ENCODE measurements at regions not wholly inside any gene's neighbourhood (a gene's known extent, or its start where the extent isn't known, plus 50 kb on each side); places are given as distances from the start of the nearest gene placed in this dataset.

- no peak overlapping the region for H4K8ac ChIP-seq (ENCODE audit: low read depth in 2 of 2, low read length in 2 of 2)
- no peak overlapping the region for H2AFZ ChIP-seq (replicated peaks; ENCODE audit: low read length, poor library complexity)
- DNase-seq = no peak
- H4K5ac ChIP-seq (ENCODE audit: low read depth, low read length) = no peak overlapping the region
- no peak overlapping the region for H3K27ac ChIP-seq (ENCODE audit: insufficient read depth, low read length)
- H3K18ac ChIP-seq (ENCODE audit: low read depth, low read length) = no peak overlapping the region
- no peak overlapping the region for H3K56ac ChIP-seq (ENCODE audit: extremely low read depth, insufficient read depth, low read length)
- no peaks in the 10 kb centered on the region for H3K4me1 ChIP-seq (ENCODE audit: control insufficient read depth, insufficient read depth, low read length)
- TF ChIP-seq, protein P1, sequence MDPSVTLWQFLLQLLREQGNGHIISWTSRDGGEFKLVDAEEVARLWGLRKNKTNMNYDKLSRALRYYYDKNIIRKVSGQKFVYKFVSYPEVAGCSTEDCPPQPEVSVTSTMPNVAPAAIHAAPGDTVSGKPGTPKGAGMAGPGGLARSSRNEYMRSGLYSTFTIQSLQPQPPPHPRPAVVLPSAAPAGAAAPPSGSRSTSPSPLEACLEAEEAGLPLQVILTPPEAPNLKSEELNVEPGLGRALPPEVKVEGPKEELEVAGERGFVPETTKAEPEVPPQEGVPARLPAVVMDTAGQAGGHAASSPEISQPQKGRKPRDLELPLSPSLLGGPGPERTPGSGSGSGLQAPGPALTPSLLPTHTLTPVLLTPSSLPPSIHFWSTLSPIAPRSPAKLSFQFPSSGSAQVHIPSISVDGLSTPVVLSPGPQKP (IDR thresholded peaks at IDR 0.05; ENCODE audit: borderline replicate concordance, low read depth, low read length) = no peak
- TF ChIP-seq NFE2L2 (IDR thresholded peaks at IDR 0.05; ENCODE audit: low read depth, low read length) = no peak
- TF ChIP-seq RCOR1 (IDR thresholded peaks at IDR 0.05; ENCODE audit: insufficient replicate concordance, low read length) = no peak
- TF ChIP-seq POLR2A (IDR thresholded peaks at IDR 0.05; ENCODE audit: low read depth, low read length) = no peak
- TF ChIP-seq SMC3 (IDR thresholded peaks at IDR 0.05; ENCODE audit: low read depth, low read length) = no peak
- TF ChIP-seq, protein P2, sequence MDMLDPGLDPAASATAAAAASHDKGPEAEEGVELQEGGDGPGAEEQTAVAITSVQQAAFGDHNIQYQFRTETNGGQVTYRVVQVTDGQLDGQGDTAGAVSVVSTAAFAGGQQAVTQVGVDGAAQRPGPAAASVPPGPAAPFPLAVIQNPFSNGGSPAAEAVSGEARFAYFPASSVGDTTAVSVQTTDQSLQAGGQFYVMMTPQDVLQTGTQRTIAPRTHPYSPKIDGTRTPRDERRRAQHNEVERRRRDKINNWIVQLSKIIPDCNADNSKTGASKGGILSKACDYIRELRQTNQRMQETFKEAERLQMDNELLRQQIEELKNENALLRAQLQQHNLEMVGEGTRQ (IDR thresholded peaks at IDR 0.05; ENCODE audit: low read depth, low read length) = no peak
- TF ChIP-seq RFX5 (IDR thresholded peaks at IDR 0.05; ENCODE audit: low read depth, low read length) = no peak
- no peak for TF ChIP-seq RAD21 (IDR thresholded peaks at IDR 0.05; ENCODE audit: low read length)
- TF ChIP-seq BHLHE40 (IDR thresholded peaks at IDR 0.05; ENCODE audit: low read depth, low read length) = no peak
- no peak for TF ChIP-seq CEBPB (IDR thresholded peaks at IDR 0.05; ENCODE audit: low read depth, low read length)
- TF ChIP-seq MXI1 (IDR thresholded peaks at IDR 0.05; ENCODE audit: borderline replicate concordance, low read depth, low read length) = no peak
- no peak for TF ChIP-seq MAZ (IDR thresholded peaks at IDR 0.05; ENCODE audit: borderline replicate concordance, low read depth, low read length)
- no peak for TF ChIP-seq CHD1 (IDR thresholded peaks at IDR 0.05; ENCODE audit: low read depth, low read length)
- TF ChIP-seq FOS (IDR thresholded peaks at IDR 0.05; ENCODE audit: low read depth, low read length) = no peak
- no peak for TF ChIP-seq CTCF (conservative IDR thresholded peaks at IDR 0.05; ENCODE audit: low read depth, low read length)
- no peak for TF ChIP-seq MAFK (IDR thresholded peaks at IDR 0.05; ENCODE audit: low read depth, low read length)
- no peak overlapping the region for H2AK9ac ChIP-seq (replicated peaks; ENCODE audit: low read depth, low read length, poor library complexity)
- no peak overlapping the region for H2BK20ac ChIP-seq (ENCODE audit: low read depth, low read length)
- POLR2A ChIA-PET (ENCODE audit: unreplicated experiment) = no interaction called here
- intact Hi-C loops (cut with micrococcal nuclease) = no loop called here
- H4K20me1 ChIP-seq (ENCODE audit: insufficient read depth, low read length) = no peaks in the 10 kb centered on the region
- H3K4me2 ChIP-seq (ENCODE audit: low read depth, low read length) = no peak overlapping the region
- dilution Hi-C loops (cut with HindIII; ENCODE audit: low sequenced_read_pairs, unreplicated experiment) = no loop called here
- no peak overlapping the region for H2AK5ac ChIP-seq (ENCODE audit: low read depth, low read length)
- no CpG with 5 or more reads among the region's 2 CpGs for WGBS, 2 experiments (ENCODE audit: extremely low coverage in 2 of 2, insufficient read length in 1 of 2)
- ATAC-seq (ENCODE audit: low read depth) = no peak
- H3K27me3 ChIP-seq (ENCODE audit: control insufficient read depth, insufficient read depth, low read length) = no peaks in the 10 kb centered on the region
- H3K23ac ChIP-seq (ENCODE audit: low read depth, low read length) = no peak overlapping the region
- H3K9me3 ChIP-seq (ENCODE audit: control insufficient read depth, insufficient read depth, low read length) = no peaks in the 10 kb centered on the region
- H2BK15ac ChIP-seq (ENCODE audit: low read depth, low read length) = no peak overlapping the region
- no peak overlapping the region for H3K4me3 ChIP-seq (ENCODE audit: insufficient read depth, low read depth, low read length)
- H3K79me1 ChIP-seq (ENCODE audit: low read depth in 1 of 2, low read length in 2 of 2) = no peaks in the 10 kb centered on the region
- no TSS peak for BruUV-seq (replicated peaks)
- H3K14ac ChIP-seq (replicated peaks; ENCODE audit: low read depth, low read length) = no peak overlapping the region
- in situ Hi-C loops (cut with MboI; ENCODE audit: low sequenced_read_pairs) = no loop called here
- CTCF ChIA-PET = no interaction called here
- H2BK120ac ChIP-seq (ENCODE audit: low read depth, low read length) = no peak overlapping the region
- H3K9me1 ChIP-seq (ENCODE audit: insufficient read depth, low read length) = no peaks in the 10 kb centered on the region
- no peak overlapping the region for H2BK5ac ChIP-seq (ENCODE audit: low read depth, low read length, poor library complexity, severe bottlenecking)
- no peak overlapping the region for H3K4ac ChIP-seq (ENCODE audit: low read depth, low read length)
- H4K91ac ChIP-seq (ENCODE audit: insufficient read depth, low read depth, low read length) = no peak overlapping the region
- no peaks in the 10 kb centered on the region for H3K36me3 ChIP-seq (ENCODE audit: control insufficient read depth, insufficient read depth, low read length)
- no peak overlapping the region for H3K9ac ChIP-seq (ENCODE audit: low read depth, low read length)
Observed at GRCh38 chr14:42159138-42159537, 552.5 kb downstream of the LRFN5 start.
